Activated effector memory CD4-positive, alpha-beta T cell treated with Interleukin-2 at 50 U/mL for 16 hours (primary cell): ENCODE measurements at regions not wholly inside any gene's neighbourhood (a gene's known extent, or its start where the extent isn't known, plus 50 kb on each side); places are given as distances from the start of the nearest gene placed in this dataset.
A peak's percentile ranks its signal among the peaks of the same experiment; 100 is the strongest.
"Not testable (repeated sequence)": the region's sequence is repeated elsewhere in the genome, so short reads cannot be mapped to it uniquely, and the experiment has no call there.

ENCODE experiments used
- DNase-seq: peaks from one replicate; pipeline ENCODE4 v3.0.0-alpha.2; 2020

- DNase-seq: no peak
Observed at GRCh38 chr17:83192161-83192788, 112.9 kb downstream of the METRNL start.

GRCh38 chr17:83192789-83193335 is 113.5 kb downstream of the METRNL start:
- DNase-seq: not testable (repeated sequence)

GRCh38 chr17:83193336-83194185 is 114.2 kb downstream of the METRNL start:
- DNase-seq: no peak

- no peak for DNase-seq
Observed at GRCh38 chr17:83194186-83194561, 114.8 kb downstream of the METRNL start.

- DNase-seq: no peak
Observed at GRCh38 chr17:83194761-83195329, 115.4 kb downstream of the METRNL start.

GRCh38 chr17:83195330-83196023 is 116.1 kb downstream of the METRNL start:
- DNase-seq: no peak

- DNase-seq: no peak
Observed at GRCh38 chr17:83196024-83196365, 116.6 kb downstream of the METRNL start.

GRCh38 chr17:83196366-83196765 is 117.0 kb downstream of the METRNL start:
- no peak for DNase-seq

- DNase-seq: no peak
Observed at GRCh38 chr17:83196973-83197880, 117.8 kb downstream of the METRNL start.

- no peak for DNase-seq
Observed at GRCh38 chr17:83198366-83199341, 119.2 kb downstream of the METRNL start.

GRCh38 chr17:83199500-83200201 is 120.2 kb downstream of the METRNL start:
- no peak for DNase-seq

GRCh38 chr17:83200231-83200699 is 120.9 kb downstream of the METRNL start:
- peak; percentile 32 for DNase-seq

GRCh38 chr17:83200751-83201150 is 121.3 kb downstream of the METRNL start:
- DNase-seq: no peak

GRCh38 chr17:83201206-83202001 is 122.0 kb downstream of the METRNL start:
- DNase-seq: no peak

- DNase-seq: no peak
Observed at GRCh38 chr17:83202002-83203000, 122.9 kb downstream of the METRNL start.

- DNase-seq: no peak
Observed at GRCh38 chr17:83203073-83203471, 123.7 kb downstream of the METRNL start.

GRCh38 chr17:83203472-83204221 is 124.2 kb downstream of the METRNL start:
- no peak for DNase-seq
